Mononuclear cell (primary cell): ENCODE measurements at regions not wholly inside any gene's neighbourhood (a gene's known extent, or its start where the extent isn't known, plus 50 kb on each side); places are given as distances from the start of the nearest gene placed in this dataset.

ENCODE experiments used
- H3K27me3 ChIP-seq: 2 replicates; pipeline ENCODE4 v1.6.0; 2011; ENCODE audit warnings: low read length, control low read depth; ENCODE audit not compliant: insufficient read depth
- H3K4me1 ChIP-seq: 2 replicates; pipeline ENCODE4 v1.5.1; 2011; ENCODE audit warnings: mild to moderate bottlenecking, low read length, control low read depth; ENCODE audit not compliant: insufficient read depth
- H3K4me3 ChIP-seq: 2 replicates; pipeline ENCODE4 v1.5.1; 2011; ENCODE audit warnings: mild to moderate bottlenecking, low read length, moderate library complexity
- H3K9me3 ChIP-seq: 2 replicates; pipeline ENCODE4 v1.5.1; 2011; ENCODE audit warnings: low read depth, mild to moderate bottlenecking, control low read depth, low read length

DNA sequence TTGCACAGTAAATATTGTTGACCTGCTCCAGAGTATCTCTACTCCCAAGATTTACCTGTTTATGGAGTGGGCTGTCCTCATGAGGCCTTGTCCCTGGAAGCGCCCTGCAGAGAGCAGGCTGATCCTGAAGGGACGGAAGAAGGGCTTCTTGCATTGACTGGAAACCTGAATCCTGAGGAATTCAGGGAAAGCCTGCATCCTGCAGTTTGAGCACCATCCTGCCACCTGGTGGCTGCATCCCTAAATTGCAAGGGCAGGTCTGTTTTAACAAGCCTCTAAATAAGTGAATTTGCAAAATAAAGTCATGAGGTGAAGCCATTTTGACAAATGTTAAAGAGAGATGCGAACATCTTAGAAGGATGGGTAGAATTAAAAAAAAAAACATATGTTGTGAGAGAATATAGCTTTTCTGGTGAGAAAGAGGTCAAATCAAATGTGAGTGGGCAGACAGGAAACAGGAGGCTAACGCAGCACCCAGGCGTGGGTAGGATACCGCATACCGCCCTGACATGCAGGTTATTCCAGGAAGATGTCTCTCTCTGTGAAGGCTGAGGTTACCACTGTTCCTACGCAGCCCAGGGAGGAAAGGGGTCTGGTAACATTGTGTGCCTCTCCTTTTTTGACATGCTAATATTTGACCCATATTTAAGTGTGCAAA lies 754.9 kb downstream of the RNF144A start:
- Histone ChIP-seq H3K4me3 (no peak overlapping the region), H3K9me3 (no peaks in the 10 kb centered on the region), H3K27me3 (no peaks in the 10 kb centered on the region), H3K4me1 (peaks cover 8% of the 10 kb centered on the region)

DNA sequence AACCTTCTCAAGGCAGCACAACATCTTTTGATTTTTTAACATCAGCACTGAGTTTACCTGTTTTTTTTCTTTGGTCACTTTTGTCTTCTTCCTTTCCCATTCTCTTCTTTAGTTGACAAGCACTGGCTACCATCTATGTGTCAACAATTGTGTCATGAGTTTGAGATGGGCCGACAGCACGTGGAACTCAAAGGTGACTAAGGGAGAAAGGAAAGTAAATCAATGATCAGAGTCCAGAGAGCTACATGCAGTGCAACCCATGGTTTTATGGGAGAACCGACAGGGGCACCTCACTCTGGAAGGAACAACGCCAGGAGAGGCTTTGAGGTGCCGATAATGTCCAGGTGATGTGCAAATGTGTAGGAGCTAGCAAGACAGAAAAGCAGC lies 755.5 kb downstream of the RNF144A start:
- Histone ChIP-seq H3K4me3 (no peak overlapping the region), H3K4me1 (peaks cover 8% of the 10 kb centered on the region), H3K9me3 (no peaks in the 10 kb centered on the region), H3K27me3 (no peaks in the 10 kb centered on the region)

DNA sequence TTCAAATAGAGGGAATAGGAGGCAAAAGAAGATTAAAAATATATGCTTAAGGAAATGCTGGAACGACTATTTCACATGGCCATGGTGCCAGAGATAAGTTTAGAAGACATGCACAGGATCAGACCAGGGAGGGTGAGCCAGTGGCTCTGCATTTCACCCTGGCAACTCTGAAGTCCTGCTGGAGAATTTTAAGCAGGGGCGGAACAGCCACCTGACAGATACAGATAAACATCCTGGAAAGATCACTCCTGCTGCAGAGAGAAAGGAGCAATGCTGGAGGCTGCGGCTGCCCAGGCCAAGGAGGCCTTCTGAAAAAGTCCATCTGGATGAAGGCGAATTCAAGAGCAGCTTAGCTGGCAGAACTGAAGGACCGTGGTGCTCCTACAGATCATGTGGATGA lies 755.9 kb downstream of the RNF144A start:
- Histone ChIP-seq H3K4me1 (peaks cover 8% of the 10 kb centered on the region), H3K27me3 (no peaks in the 10 kb centered on the region), H3K9me3 (no peaks in the 10 kb centered on the region), H3K4me3 (no peak overlapping the region)

DNA sequence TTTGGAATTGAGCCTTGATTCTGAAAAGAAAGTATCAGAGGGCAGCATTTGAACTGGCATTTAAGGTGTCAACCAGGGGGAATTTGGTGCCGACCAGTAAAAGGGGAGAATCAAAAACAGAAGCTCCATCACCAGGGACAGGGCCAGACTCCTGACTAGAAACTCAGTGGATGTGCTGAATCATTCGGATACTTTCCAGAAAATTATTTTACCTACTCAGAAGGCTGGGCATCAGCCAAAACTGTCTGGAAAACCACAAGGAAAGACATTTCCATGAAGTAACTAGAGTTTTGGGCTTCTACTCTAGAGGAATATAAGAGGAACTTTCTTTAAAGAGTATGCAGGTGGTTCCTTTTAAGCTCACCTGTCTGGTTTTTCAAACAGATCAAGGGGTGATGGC lies 756.6 kb downstream of the RNF144A start:
- Histone ChIP-seq H3K27me3 (no peaks in the 10 kb centered on the region), H3K4me3 (no peak overlapping the region), H3K4me1 (peaks cover 8% of the 10 kb centered on the region), H3K9me3 (no peaks in the 10 kb centered on the region)

DNA sequence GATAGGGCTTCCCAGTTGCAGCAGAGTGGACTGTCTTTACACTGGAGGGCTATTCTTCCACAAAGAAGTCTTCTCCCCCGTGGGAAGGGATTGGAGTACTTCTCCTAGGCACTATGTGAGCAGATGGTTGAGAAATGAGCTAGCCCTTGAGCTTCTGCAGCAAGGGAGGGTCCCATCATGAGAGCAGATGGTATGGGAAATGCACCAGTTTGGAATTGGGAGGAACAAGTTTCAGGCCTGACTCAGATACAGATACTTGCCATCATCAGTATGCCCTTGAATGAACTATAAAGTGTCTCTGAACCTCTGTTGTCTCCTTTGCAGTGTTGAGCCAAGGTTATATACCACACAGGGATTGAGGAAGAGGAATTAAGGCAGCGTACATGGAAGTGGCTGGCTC lies 757.4 kb downstream of the RNF144A start:
- Histone ChIP-seq H3K4me3 (no peak overlapping the region), H3K9me3 (no peaks in the 10 kb centered on the region), H3K4me1 (peaks cover 8% of the 10 kb centered on the region), H3K27me3 (no peaks in the 10 kb centered on the region)

DNA sequence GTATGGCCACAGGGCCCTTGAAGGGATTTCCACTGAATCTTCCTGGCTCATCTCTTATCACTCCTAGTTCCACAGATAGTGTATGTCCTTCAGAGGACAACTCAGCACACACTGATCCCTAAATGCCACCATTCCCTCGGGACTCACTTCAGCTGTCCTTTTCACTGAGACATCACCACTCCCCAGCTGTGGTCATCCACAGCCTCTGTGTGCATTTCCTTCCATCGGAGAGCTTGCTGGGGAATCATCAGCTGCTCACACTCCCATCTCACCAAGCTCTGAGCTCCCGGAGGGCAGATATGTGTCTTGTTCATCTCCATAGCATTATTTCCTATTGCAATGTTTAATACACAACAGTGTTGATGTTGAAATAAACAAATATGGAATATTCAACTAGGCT lies 759.5 kb downstream of the RNF144A start:
- H3K4me3 ChIP-seq = no peak overlapping the region
- H3K9me3 ChIP-seq = no peaks in the 10 kb centered on the region
- peaks cover 6% of the 10 kb centered on the region for H3K4me1 ChIP-seq
- no peaks in the 10 kb centered on the region for H3K27me3 ChIP-seq

DNA sequence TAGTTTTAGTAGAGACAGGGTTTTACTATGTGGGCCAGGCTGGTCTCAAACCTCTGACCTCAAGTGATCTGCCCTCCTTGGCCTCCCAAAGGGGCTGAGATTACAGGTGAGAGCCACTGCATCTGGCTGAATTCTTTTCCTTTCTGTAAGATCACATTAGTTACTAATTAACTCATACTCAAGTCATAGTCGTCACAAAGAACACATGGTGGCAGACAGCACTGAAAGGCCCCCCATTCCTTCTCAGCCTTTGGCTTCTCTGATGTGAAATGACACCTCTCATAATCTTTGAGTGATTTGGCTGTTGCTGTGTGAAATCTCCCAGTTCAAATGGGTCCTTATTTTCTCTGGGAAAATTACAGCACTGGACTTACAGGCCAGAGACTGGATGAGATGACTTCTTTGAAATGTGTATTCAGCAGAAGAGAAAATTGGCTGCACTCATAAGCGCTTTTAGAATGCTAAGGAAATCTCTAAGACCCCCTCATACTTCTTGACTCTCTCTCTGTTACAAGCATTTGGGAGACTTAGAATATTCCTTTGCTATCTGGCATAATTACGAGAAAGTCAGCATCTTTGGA lies 764.8 kb downstream of the RNF144A start:
- no peak overlapping the region for H3K4me3 ChIP-seq
- H3K27me3 ChIP-seq = no peaks in the 10 kb centered on the region
- no peaks in the 10 kb centered on the region for H3K9me3 ChIP-seq
- no peaks in the 10 kb centered on the region for H3K4me1 ChIP-seq

DNA sequence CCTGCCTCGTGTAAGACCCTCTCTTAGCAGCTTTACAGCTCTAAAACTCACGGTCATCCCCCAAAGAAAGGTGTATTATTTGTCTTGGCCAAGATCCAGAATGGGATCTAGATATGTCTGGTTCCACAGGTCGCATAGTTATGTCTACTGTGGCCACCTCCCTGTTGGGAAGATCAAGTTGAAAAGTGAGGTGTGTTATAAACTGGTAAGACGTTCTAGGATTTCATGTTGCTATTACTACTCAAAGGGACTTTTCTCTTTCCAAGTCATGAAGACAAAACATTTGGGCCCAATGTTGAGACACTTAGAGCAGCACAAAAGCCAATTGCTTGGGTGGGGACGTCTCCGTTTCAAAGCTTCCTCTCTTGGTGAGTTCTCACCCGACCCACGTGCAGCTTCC lies 766.0 kb downstream of the RNF144A start:
- no peaks in the 10 kb centered on the region for H3K4me1 ChIP-seq
- H3K9me3 ChIP-seq = no peaks in the 10 kb centered on the region
- H3K4me3 ChIP-seq = no peak overlapping the region
- no peaks in the 10 kb centered on the region for H3K27me3 ChIP-seq

DNA sequence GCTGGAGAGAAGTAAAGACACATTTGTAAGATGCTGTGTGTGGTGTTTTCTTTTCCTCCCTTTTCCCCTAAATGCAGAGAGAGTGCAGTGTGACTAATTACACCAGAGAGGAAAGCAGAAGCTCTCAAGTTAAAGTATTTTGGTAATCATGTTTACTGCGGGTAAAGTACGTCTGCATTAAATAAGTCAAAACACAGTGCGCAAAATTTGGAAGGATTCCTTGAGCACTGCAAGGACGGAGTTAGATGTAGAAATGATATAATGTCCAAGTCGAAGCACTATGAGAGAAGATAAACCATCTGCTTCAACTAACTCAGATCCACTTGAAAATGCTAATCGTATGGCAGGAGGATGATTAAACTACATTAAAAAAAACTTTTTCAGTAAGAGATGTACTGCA lies 766.5 kb downstream of the RNF144A start:
- Histone ChIP-seq H3K4me1 (no peaks in the 10 kb centered on the region), H3K4me3 (no peak overlapping the region), H3K9me3 (no peaks in the 10 kb centered on the region), H3K27me3 (no peaks in the 10 kb centered on the region)

DNA sequence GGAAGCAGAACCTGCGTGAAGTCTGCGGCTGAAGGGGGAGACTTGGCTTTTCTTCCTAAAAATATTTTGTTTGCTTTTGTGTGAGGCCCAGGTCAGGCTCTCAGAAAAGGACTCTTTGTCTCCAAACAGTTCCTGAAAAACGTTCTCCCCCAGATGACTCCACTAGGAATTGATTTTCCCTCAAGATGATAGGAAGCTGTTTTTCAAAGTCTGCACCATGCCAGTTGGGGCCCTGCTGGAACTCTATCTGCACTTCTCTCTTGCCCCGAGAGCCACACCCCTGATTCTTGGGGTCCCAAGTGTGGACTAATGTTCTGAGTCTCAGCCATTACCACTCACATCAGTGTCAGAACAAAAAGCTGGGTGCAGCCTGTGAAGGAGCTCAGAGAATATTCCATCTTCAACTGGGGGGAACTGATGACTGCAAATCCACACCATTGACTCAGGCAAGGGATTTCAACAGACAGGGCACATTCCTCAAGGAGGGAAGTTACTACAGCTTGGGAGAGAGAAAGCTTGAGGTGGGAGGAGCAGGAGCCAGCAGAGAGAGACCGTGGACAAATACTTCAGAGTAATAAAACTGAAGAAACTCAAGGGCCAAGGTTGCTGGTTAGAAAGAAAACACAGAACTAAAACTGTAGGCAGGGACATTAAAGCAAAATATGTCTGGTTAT lies 768.3 kb downstream of the RNF144A start:
- H3K9me3 ChIP-seq = no peaks in the 10 kb centered on the region
- H3K4me1 ChIP-seq = no peaks in the 10 kb centered on the region
- H3K27me3 ChIP-seq = no peaks in the 10 kb centered on the region
- H3K4me3 ChIP-seq = no peak overlapping the region

DNA sequence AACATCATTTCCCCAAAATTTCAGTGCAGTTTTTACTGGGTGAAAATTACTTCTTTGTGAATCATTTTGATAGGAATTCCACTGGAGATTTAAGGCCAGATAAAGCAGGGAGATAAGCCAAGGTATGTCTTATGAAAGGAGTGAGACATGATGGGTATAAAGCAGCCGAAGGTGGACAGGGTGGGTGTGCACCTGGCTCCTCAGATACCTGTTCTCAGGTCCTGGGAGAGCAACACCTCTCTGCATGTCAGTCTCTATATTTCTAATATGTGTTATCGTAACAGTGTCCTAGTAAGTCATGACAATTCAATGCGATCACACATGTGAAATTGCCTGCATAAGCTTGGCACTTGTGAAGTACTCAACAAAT lies 768.8 kb downstream of the RNF144A start:
- H3K9me3 ChIP-seq = no peaks in the 10 kb centered on the region
- H3K27me3 ChIP-seq = no peaks in the 10 kb centered on the region
- no peak overlapping the region for H3K4me3 ChIP-seq
- H3K4me1 ChIP-seq = no peaks in the 10 kb centered on the region

DNA sequence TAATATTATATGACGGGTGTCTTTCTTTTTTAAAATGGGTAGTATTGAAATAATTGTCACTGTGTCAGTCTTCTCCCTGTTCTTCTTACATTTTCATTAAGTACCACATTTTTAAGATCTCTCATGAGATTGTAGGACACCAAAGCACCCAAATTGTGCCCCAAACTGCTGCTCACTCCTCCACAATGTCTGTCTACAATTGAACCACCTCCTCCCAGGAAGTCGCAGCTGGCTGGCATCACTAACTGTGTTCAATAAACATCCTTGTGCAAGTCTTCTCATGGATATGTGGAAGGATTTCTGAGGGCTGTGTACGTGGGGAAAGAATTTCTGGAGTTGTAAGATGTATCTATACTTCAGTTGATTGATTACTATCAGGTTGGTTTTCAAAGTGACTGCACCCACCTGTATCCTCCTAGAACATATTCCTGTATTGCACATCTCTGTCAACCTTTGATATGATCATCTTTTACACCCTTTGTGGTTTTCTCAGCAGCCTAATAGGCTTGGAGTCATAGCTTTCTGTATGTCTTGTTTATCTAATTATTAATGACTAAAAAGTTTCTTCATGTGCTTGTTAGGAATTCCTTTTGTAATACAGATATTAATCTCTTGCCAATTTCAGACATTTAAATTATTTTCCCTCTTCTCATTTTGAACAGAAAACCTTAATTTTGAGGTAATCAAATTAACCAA lies 774.9 kb downstream of the RNF144A start:
- no peaks in the 10 kb centered on the region for H3K9me3 ChIP-seq
- H3K4me3 ChIP-seq = no peak overlapping the region
- peaks cover 7% of the 10 kb centered on the region for H3K4me1 ChIP-seq
- no peaks in the 10 kb centered on the region for H3K27me3 ChIP-seq

DNA sequence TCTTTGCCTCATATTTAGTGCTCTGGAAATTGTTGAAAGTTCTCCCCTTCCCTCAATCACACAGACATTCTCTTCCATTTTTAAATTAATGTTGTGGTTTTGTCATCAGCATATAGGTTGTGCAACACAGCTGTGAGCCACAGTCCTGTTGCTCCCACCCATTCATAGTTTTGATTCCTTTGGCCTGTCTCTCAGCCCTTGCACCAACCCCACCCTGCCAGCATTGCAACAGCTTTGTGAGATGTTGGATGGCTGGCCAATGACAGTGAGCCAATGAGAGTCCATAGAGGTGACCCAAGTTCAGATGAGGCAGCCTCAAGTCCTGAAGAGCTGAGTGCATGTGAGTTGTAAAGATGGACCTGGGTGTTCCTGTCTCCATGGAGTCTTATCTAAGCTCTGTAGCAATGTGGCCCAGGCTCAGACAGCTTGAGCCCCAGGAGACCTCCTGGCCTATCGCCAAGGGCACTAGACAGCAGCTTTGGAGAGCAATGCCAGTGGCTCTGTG lies 775.5 kb downstream of the RNF144A start:
- Histone ChIP-seq H3K9me3 (no peaks in the 10 kb centered on the region), H3K4me1 (peaks cover 7% of the 10 kb centered on the region), H3K27me3 (no peaks in the 10 kb centered on the region), H3K4me3 (no peak overlapping the region)

DNA sequence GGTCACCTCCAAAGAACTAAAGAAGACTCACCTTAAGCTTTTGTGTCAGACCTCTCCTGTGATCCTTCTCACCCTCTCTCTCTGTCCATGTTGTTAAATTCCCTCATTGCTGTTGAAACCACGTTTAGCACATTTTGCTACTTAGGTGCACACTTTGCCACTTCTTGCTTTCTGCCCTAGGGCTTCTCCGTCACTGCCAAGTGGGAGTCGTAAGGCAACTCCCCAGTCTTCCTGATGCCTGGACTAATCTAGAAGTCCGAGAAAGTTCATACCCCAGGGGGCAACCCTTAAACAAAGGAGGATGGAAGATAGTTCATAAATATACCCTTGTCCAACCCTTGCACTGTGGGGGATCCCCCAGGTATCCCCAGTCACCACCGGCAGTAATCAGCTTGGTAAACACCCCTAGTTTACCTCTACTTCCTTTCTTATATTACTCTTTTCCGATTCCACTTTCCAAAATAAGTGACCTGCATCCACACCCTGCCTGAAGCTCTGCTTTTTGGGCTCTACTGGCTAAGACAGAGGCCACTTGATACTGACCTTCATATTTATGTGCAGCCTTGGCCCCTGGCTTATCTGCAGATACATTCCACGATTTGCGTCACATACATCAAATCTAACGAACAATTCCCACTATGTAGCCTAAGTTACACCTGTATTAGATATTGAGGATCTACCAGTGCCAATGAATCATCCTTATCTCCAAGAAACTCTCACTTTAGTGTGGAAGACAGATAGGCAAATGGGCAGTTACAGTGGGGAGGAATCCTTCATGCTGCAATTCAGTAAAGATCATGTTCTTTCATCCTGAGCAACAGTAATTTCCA lies 776.2 kb downstream of the RNF144A start:
- Histone ChIP-seq H3K27me3 (no peaks in the 10 kb centered on the region), H3K9me3 (no peaks in the 10 kb centered on the region), H3K4me3 (no peak overlapping the region), H3K4me1 (peaks cover 7% of the 10 kb centered on the region)
